ENCODE measurements at regions not wholly inside any gene's neighbourhood (a gene's known extent, or its start where the extent isn't known, plus 50 kb on each side); places are given as distances from the start of the nearest gene placed in this dataset.

DNA sequence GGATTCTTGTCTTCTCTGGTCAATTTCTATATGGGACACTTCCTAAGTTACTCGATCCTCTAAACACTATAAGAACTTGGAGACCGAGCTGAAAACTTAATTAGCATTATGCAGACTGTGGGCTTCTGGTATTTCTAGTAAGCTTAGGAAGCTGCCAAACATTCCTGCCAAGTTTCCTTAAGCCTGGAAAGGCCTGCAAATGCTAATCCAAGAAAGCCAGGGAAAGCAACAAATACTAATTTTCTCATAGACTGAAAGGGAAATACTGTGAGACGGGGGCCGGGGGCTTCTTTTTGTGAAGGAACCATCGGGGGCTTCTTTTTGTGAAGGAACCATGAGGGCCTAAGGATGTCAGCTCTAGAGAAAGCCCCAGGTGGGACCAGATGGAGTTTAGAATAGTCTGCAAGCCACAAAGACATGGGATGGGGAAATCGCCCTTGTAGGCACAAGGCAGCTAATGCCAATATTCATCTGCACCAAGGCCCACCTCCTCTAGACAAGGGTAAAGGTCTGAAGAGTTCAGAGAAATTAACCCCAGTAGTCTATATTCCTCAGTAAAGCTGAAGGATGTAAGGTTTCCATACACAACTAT lies 332.4 kb upstream of the PRDM1 start:
- Histone ChIP-seq H4K20me1 (replicated peaks; ENCODE audit: control insufficient read depth, extremely low read depth, insufficient read depth, low read length) (no peaks in the 10 kb centered on the region), H3K4me1 (ENCODE audit: control insufficient read depth, extremely low read depth, insufficient read depth, low read length) (no peaks in the 10 kb centered on the region), H3K9me1 (replicated peaks; ENCODE audit: control insufficient read depth, extremely low read depth, insufficient read depth, low read length) (no peaks in the 10 kb centered on the region), H3K4me2 (ENCODE audit: insufficient read depth, low read length) (no peak overlapping the region), H3K79me2 (ENCODE audit: control insufficient read depth, insufficient read depth, low read length) (no peaks in the 10 kb centered on the region), H3K27ac (ENCODE audit: insufficient read depth, low read depth, low read length) (no peak overlapping the region), H3K4me3 (replicated peaks in 1 of 3; ENCODE audit: insufficient read depth in 1 of 3, low read depth in 1 of 3, low read length in 3 of 3) (no peak overlapping the region), H3K27me3 (ENCODE audit: control insufficient read depth in 2 of 2, insufficient read depth in 2 of 2, low read length in 2 of 2) (no peaks in the 10 kb centered on the region), H2AFZ (ENCODE audit: low read depth, low read length) (no peak overlapping the region), H3K9me3 (replicated peaks; ENCODE audit: control insufficient read depth, insufficient read depth, low read length) (no peaks in the 10 kb centered on the region), H3K36me3 (ENCODE audit: control insufficient read depth in 2 of 2, extremely low read depth in 1 of 2, insufficient read depth in 2 of 2, low read length in 2 of 2) (no peaks in the 10 kb centered on the region), H3K9ac (replicated peaks; ENCODE audit: extremely low read depth, insufficient read depth, low read length) (no peak overlapping the region)
- BruUV-seq (replicated peaks), result no TSS peak
- FAIRE-seq, result no peak
- TF ChIP-seq JUN (IDR thresholded peaks at IDR 0.05; ENCODE audit: borderline replicate concordance, insufficient read depth, insufficient read length, low read depth) (no peak), GATA2 (IDR thresholded peaks at IDR 0.05; ENCODE audit: insufficient read depth, insufficient read length, low read depth, low read length) (no peak), MYC (IDR thresholded peaks at IDR 0.05; ENCODE audit: low read depth, low read length) (no peak), EZH2 (IDR thresholded peaks at IDR 0.05; ENCODE audit: borderline replicate concordance, low read depth, low read length, severe bottlenecking) (no peak), FOS (IDR thresholded peaks at IDR 0.05; ENCODE audit: borderline replicate concordance, insufficient read depth, low read length) (no peak), POLR2AphosphoS5 (IDR thresholded peaks at IDR 0.05; ENCODE audit: insufficient read depth, low read depth, low read length) (no peak)
- POLR2A ChIA-PET, result no interaction called here
- no peak for DNase-seq (ENCODE audit: low read depth, low spot score)
- CTCF ChIA-PET, result interaction anchor here (0.7 kb wide), 1 partner anchor 322 kb away, joined by 3 read pairs; no protein-coding TSS in a partner anchor
- dilution Hi-C loops (cut with MboI; ENCODE audit: extremely low pct_ligation_motif_present, low sequenced_read_pairs), result no loop called here
- intact Hi-C loops (cut with micrococcal nuclease), result no loop called here

DNA sequence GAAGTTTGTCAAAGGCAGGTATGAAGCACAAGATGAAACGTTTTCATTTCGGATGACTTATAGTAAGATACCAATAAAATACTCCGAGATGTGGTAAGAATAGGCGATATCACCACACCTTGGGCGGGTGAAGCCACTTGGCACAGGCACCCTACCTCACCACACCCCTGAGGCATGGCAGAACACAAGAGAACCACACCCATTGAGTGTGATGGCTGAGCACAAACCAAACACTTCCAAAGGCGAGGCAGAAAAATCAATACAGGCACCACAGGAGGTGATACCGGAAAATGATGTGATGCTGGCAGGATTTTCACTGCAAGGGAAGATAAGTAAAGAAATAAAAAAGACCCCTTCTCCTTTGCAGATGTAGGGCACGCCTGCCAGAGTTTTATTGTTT lies 332.9 kb upstream of the PRDM1 start:
- Histone ChIP-seq H3K9me3 (replicated peaks; ENCODE audit: control insufficient read depth, insufficient read depth, low read length) (no peaks in the 10 kb centered on the region), H3K4me1 (ENCODE audit: control insufficient read depth, extremely low read depth, insufficient read depth, low read length) (no peaks in the 10 kb centered on the region), H3K79me2 (ENCODE audit: control insufficient read depth, insufficient read depth, low read length) (no peaks in the 10 kb centered on the region), H3K9me1 (replicated peaks; ENCODE audit: control insufficient read depth, extremely low read depth, insufficient read depth, low read length) (no peaks in the 10 kb centered on the region), H3K4me3 (replicated peaks in 1 of 3; ENCODE audit: insufficient read depth in 1 of 3, low read depth in 1 of 3, low read length in 3 of 3) (no peak overlapping the region), H3K4me2 (ENCODE audit: insufficient read depth, low read length) (no peak overlapping the region), H3K27me3 (ENCODE audit: control insufficient read depth in 2 of 2, insufficient read depth in 2 of 2, low read length in 2 of 2) (no peaks in the 10 kb centered on the region), H3K27ac (ENCODE audit: insufficient read depth, low read depth, low read length) (no peak overlapping the region), H4K20me1 (replicated peaks; ENCODE audit: control insufficient read depth, extremely low read depth, insufficient read depth, low read length) (no peaks in the 10 kb centered on the region), H3K9ac (replicated peaks; ENCODE audit: extremely low read depth, insufficient read depth, low read length) (no peak overlapping the region), H2AFZ (ENCODE audit: low read depth, low read length) (no peak overlapping the region), H3K36me3 (ENCODE audit: control insufficient read depth in 2 of 2, extremely low read depth in 1 of 2, insufficient read depth in 2 of 2, low read length in 2 of 2) (no peaks in the 10 kb centered on the region)
- no TSS peak for BruUV-seq (replicated peaks)
- FAIRE-seq (no peak), DNase-seq (ENCODE audit: low read depth, low spot score) (no peak)
- intact Hi-C loops (cut with micrococcal nuclease), result no loop called here
- dilution Hi-C loops (cut with MboI; ENCODE audit: extremely low pct_ligation_motif_present, low sequenced_read_pairs), result no loop called here
- POLR2A ChIA-PET, result no interaction called here
- CTCF ChIA-PET, result interaction anchor here (1.3 kb wide), 2 partner anchors 12 to 29 kb away, joined by 3 read pairs; no protein-coding TSS in a partner anchor
- no peak for TF ChIP-seq POLR2A (IDR thresholded peaks at IDR 0.05; ENCODE audit: low read depth, low read length)
- TF ChIP-seq JUN (IDR thresholded peaks at IDR 0.05; ENCODE audit: borderline replicate concordance, insufficient read depth, insufficient read length, low read depth), result no peak
- no peak for TF ChIP-seq EZH2 (IDR thresholded peaks at IDR 0.05; ENCODE audit: borderline replicate concordance, low read depth, low read length, severe bottlenecking)
- no peak for TF ChIP-seq MYC (IDR thresholded peaks at IDR 0.05; ENCODE audit: low read depth, low read length)
- TF ChIP-seq FOS (IDR thresholded peaks at IDR 0.05; ENCODE audit: borderline replicate concordance, insufficient read depth, low read length), result no peak
- TF ChIP-seq POLR2AphosphoS5 (IDR thresholded peaks at IDR 0.05; ENCODE audit: insufficient read depth, low read depth, low read length), result no peak
- TF ChIP-seq GATA2 (IDR thresholded peaks at IDR 0.05; ENCODE audit: insufficient read depth, insufficient read length, low read depth, low read length), result no peak
- TF ChIP-seq, protein P1, sequence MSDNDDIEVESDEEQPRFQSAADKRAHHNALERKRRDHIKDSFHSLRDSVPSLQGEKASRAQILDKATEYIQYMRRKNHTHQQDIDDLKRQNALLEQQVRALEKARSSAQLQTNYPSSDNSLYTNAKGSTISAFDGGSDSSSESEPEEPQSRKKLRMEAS (IDR thresholded peaks at IDR 0.05; ENCODE audit: insufficient read depth, insufficient read length), result no peak
- TF ChIP-seq, protein P2, sequence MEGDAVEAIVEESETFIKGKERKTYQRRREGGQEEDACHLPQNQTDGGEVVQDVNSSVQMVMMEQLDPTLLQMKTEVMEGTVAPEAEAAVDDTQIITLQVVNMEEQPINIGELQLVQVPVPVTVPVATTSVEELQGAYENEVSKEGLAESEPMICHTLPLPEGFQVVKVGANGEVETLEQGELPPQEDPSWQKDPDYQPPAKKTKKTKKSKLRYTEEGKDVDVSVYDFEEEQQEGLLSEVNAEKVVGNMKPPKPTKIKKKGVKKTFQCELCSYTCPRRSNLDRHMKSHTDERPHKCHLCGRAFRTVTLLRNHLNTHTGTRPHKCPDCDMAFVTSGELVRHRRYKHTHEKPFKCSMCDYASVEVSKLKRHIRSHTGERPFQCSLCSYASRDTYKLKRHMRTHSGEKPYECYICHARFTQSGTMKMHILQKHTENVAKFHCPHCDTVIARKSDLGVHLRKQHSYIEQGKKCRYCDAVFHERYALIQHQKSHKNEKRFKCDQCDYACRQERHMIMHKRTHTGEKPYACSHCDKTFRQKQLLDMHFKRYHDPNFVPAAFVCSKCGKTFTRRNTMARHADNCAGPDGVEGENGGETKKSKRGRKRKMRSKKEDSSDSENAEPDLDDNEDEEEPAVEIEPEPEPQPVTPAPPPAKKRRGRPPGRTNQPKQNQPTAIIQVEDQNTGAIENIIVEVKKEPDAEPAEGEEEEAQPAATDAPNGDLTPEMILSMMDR (IDR thresholded peaks at IDR 0.05; ENCODE audit: extremely low read depth in 1 of 2, insufficient read depth in 1 of 2, low read depth in 1 of 2, low read length in 2 of 2), result no peak
